Mesendoderm (in vitro differentiated cells): ENCODE measurements at regions not wholly inside any gene's neighbourhood (a gene's known extent, or its start where the extent isn't known, plus 50 kb on each side); places are given as distances from the start of the nearest gene placed in this dataset.

ENCODE experiments used
- DNase-seq: peaks from one replicate; pipeline ENCODE4 v3.0.0; 2013
- H2AK5ac ChIP-seq: 2 replicates; pipeline ENCODE4 v1.6.1; 2013; ENCODE audit warnings: low read length, inconsistent platforms
- H2BK120ac ChIP-seq: 2 replicates; pipeline ENCODE4 v1.6.1; 2013; ENCODE audit warnings: low read depth, mild to moderate bottlenecking, low read length, moderate library complexity, mixed read lengths
- H2BK15ac ChIP-seq: replicated peaks from 2 replicates; pipeline ENCODE4 v1.6.1; 2013; ENCODE audit warnings: low read depth, mild to moderate bottlenecking, moderate library complexity
- H2BK5ac ChIP-seq: 2 replicates; pipeline ENCODE4 v1.6.1; 2013; ENCODE audit warnings: low read length, inconsistent platforms
- H3K18ac ChIP-seq: 2 replicates; pipeline ENCODE4 v1.6.1; 2013; ENCODE audit warnings: mild to moderate bottlenecking, low read length, mixed read lengths
- H3K23ac ChIP-seq: one replicate; pipeline ENCODE4 v1.6.1; 2013; ENCODE audit warnings: low read length
- H3K27ac ChIP-seq: 2 replicates; pipeline ENCODE4 v1.5.1; 2013; ENCODE audit warnings: low read depth, mild to moderate bottlenecking, inconsistent platforms, low read length, moderate library complexity
- H3K27me3 ChIP-seq: 2 replicates; pipeline ENCODE4 v1.6.1; 2013; ENCODE audit warnings: low read length, control low read depth, mild to moderate bottlenecking, inconsistent platforms; ENCODE audit not compliant: insufficient read depth, poor library complexity
- H3K36me3 ChIP-seq: 2 replicates; pipeline ENCODE4 v1.6.1; 2013; ENCODE audit warnings: low read length, inconsistent platforms; ENCODE audit not compliant: control insufficient read depth, insufficient read depth
- H3K4ac ChIP-seq: one replicate; pipeline ENCODE4 v1.6.1; 2013; ENCODE audit warnings: low read depth, mild to moderate bottlenecking, low read length, moderate library complexity
- H3K4me1 ChIP-seq: 2 replicates; pipeline ENCODE4 v1.6.1; 2013; ENCODE audit warnings: low read depth, low read length, inconsistent platforms; ENCODE audit not compliant: control insufficient read depth
- H3K4me2 ChIP-seq: 2 replicates; pipeline ENCODE4 v1.6.1; 2013; ENCODE audit warnings: low read length
- H3K4me3 ChIP-seq: 2 replicates; pipeline ENCODE4 v1.5.1; 2013; ENCODE audit warnings: mild to moderate bottlenecking, low read length
- H3K56ac ChIP-seq: one replicate; pipeline ENCODE4 v1.6.1; 2013; ENCODE audit warnings: low read length
- H3K79me1 ChIP-seq: 2 replicates; pipeline ENCODE4 v1.6.1; 2013; ENCODE audit warnings: low read length, inconsistent platforms
- H3K79me2 ChIP-seq: 2 replicates; pipeline ENCODE4 v1.6.1; 2013; ENCODE audit warnings: mild to moderate bottlenecking, low read length; ENCODE audit not compliant: control insufficient read depth, insufficient read depth
- H3K9ac ChIP-seq: 2 replicates; pipeline ENCODE4 v1.6.1; 2013; ENCODE audit warnings: low read length, inconsistent platforms
- H4K5ac ChIP-seq: one replicate; pipeline ENCODE4 v1.6.1; 2013; ENCODE audit warnings: low read length
- H4K8ac ChIP-seq: one replicate; pipeline ENCODE4 v1.6.1; 2013; ENCODE audit warnings: low read depth, mild to moderate bottlenecking, control low read depth, low read length, moderate library complexity
- WGBS: extraction: QIAGEN DNeasy Blood & Tissue Kit; methylation state at CpG from one replicate; pipeline ENCODE4 v1.1.7; 2013; ENCODE audit warnings: low lambda C conversion rate, missing lambda C conversion rate; ENCODE audit not compliant: insufficient coverage; ENCODE audit errors: extremely low coverage; 5-methylcytosine and 5-hydroxymethylcytosine counted together

DNA sequence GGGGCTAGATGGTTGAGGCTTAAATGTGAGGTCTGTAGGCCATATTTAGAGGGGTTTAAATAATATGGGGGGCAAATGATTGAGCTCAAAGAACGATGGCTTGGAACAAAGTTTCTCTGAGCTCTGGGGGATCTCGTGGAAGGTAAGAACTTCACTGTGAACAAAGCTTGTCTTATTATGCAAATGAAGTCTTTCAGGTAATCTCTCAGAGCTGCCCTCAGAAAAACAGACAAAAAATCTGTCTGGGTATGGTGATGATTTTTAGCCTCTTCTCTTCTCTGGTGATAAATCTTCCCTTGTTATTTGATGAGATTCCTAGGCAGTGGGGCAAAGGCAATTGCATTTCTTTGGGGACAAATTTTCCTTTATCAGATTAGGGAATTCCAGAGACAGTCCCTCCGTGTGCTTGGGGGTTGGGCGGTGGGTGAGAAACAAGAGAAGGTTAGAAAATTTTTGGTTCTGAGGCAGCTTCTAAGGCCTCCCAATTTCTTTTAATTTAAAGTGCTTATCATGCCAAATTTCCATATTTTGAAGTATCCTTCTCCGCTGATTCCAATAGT is 760.4 kb downstream of the TSN start:
- no peaks in the 10 kb centered on the region for H3K79me2 ChIP-seq
- H3K4me3 ChIP-seq: no peak overlapping the region
- H3K36me3 ChIP-seq: no peaks in the 10 kb centered on the region
- H3K4me1 ChIP-seq: peaks cover 7% of the 10 kb centered on the region
- H3K9ac ChIP-seq: no peak overlapping the region
- H3K4me2 ChIP-seq: no peak overlapping the region
- H2AK5ac ChIP-seq: no peak overlapping the region
- no peaks in the 10 kb centered on the region for H3K79me1 ChIP-seq
- H3K27me3 ChIP-seq: no peaks in the 10 kb centered on the region
- H4K8ac ChIP-seq: no peak overlapping the region
- H2BK120ac ChIP-seq: peak overlapping the region; percentile 61
- no peak overlapping the region for H4K5ac ChIP-seq
- no peak overlapping the region for H2BK15ac ChIP-seq
- peak; percentile 44 for DNase-seq
- no peak overlapping the region for H3K4ac ChIP-seq
- no peak overlapping the region for H3K56ac ChIP-seq
- peak overlapping the region; percentile 75 for H3K18ac ChIP-seq
- H3K27ac ChIP-seq: no peak overlapping the region
- H3K23ac ChIP-seq: no peak overlapping the region
- no peak overlapping the region for H2BK5ac ChIP-seq
- no CpG with 5 or more reads among the region's 5 CpGs for WGBS

DNA sequence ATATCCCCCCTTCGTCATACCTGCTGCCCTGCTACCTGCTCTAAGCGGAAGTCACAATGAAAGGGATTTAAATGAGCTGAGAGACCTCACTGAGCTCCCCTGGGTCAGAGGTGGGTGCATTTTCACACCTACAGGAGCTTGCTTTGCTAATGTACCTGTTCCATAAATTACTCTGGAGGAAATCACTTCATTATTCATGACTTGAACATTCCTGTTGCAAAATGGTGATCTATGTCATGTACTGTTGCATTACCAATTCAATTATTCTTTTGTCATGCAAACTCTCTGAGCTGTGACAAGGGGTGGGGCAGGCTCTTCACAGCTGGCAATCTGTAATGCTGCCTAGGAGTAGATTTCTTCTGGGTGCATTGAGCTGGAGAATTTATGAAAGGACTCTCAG is 761.3 kb downstream of the TSN start:
- H3K4me1 ChIP-seq: peaks cover 7% of the 10 kb centered on the region
- no peak overlapping the region for H4K8ac ChIP-seq
- H2BK5ac ChIP-seq: no peak overlapping the region
- no peaks in the 10 kb centered on the region for H3K36me3 ChIP-seq
- H3K27ac ChIP-seq: no peak overlapping the region
- H3K9ac ChIP-seq: no peak overlapping the region
- H3K4ac ChIP-seq: no peak overlapping the region
- no peak overlapping the region for H2BK15ac ChIP-seq
- H4K5ac ChIP-seq: no peak overlapping the region
- H3K18ac ChIP-seq: no peak overlapping the region
- no peaks in the 10 kb centered on the region for H3K79me2 ChIP-seq
- no peak overlapping the region for H2BK120ac ChIP-seq
- DNase-seq: peak; percentile 77
- no peak overlapping the region for H3K56ac ChIP-seq
- no peaks in the 10 kb centered on the region for H3K79me1 ChIP-seq
- no peak overlapping the region for H3K4me3 ChIP-seq
- H3K4me2 ChIP-seq: no peak overlapping the region
- no peak overlapping the region for H3K23ac ChIP-seq
- no CpG with 5 or more reads among the region's 2 CpGs for WGBS
- no peaks in the 10 kb centered on the region for H3K27me3 ChIP-seq
- no peak overlapping the region for H2AK5ac ChIP-seq

DNA sequence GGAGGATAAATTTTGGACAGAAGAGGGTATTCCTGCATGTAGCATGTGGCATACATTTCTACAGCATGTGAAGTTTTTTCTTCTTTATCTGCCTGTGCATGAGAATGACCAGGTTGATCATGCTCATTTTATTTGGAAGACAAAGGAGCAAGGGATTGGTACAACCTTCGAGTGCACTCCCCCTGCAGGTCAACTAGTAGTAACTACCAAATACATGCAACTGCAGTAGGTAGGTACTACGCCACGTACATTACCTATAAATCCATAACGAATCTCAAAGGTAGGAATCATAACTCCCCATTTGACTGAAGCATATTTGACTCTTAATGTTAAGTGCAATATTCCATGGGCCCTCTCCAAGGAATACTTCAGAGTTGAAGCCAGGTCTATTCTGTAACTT is 763.9 kb downstream of the TSN start:
- H3K79me1 ChIP-seq: no peaks in the 10 kb centered on the region
- no peak overlapping the region for H3K9ac ChIP-seq
- peaks cover 7% of the 10 kb centered on the region for H3K4me1 ChIP-seq
- no peak overlapping the region for H2BK5ac ChIP-seq
- no peak overlapping the region for H2AK5ac ChIP-seq
- H3K27ac ChIP-seq: no peak overlapping the region
- no peak overlapping the region for H2BK15ac ChIP-seq
- no peak overlapping the region for H3K4me3 ChIP-seq
- H3K4me2 ChIP-seq: no peak overlapping the region
- peak overlapping the region; percentile 67 for H2BK120ac ChIP-seq
- DNase-seq: peak; percentile 23
- H3K56ac ChIP-seq: no peak overlapping the region
- H3K4ac ChIP-seq: no peak overlapping the region
- no peak overlapping the region for H4K8ac ChIP-seq
- no peak overlapping the region for H3K18ac ChIP-seq
- no peaks in the 10 kb centered on the region for H3K79me2 ChIP-seq
- no peak overlapping the region for H3K23ac ChIP-seq
- no peaks in the 10 kb centered on the region for H3K36me3 ChIP-seq
- no peaks in the 10 kb centered on the region for H3K27me3 ChIP-seq
- H4K5ac ChIP-seq: no peak overlapping the region
- no CpG with 5 or more reads among the region's 4 CpGs for WGBS

DNA sequence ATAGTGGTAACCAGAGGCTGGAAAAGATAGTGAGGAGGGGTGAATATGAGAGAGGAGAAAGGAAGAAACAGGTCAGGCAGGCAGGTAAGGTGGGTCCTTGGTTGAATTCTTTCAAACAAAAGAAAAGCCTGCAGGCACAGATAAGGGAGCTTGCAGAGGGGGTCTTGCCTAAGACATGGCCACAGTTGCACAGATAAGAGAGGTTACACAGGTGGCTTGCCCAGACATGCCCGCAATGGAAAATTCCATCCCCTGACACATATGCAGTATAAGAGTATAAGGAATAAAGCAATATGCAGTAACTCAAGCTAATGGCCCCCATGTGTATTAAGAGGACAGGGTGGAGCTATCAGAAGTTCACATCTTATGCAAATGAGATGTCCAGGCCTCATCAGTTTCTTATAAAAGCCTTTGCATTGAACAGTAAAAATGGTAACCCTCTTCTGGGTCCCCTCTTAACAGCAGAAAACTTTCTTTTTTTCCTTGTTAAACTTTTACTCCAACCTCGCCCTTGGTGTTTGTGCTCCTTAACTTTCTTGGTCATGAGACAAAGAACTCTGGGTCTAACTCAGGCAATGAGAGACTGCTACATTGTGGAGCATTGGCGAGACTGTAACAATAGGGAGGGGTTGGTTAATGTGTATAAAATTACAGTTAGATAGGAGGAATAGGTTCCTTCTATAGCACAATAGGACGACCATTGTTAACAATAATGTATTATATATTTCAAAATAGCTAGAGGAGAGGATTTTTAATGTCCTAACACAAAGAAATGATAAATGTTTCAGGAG is 764.6 kb downstream of the TSN start:
- no peak overlapping the region for H3K4me2 ChIP-seq
- H3K23ac ChIP-seq: no peak overlapping the region
- DNase-seq: peak; percentile 48
- no peak overlapping the region for H3K4me3 ChIP-seq
- H3K4me1 ChIP-seq: peaks cover 7% of the 10 kb centered on the region
- H3K27me3 ChIP-seq: no peaks in the 10 kb centered on the region
- no peak overlapping the region for H4K5ac ChIP-seq
- no peaks in the 10 kb centered on the region for H3K79me1 ChIP-seq
- no peak overlapping the region for H4K8ac ChIP-seq
- H3K36me3 ChIP-seq: no peaks in the 10 kb centered on the region
- no peak overlapping the region for H2BK5ac ChIP-seq
- H3K18ac ChIP-seq: peak overlapping the region; percentile 51
- no peak overlapping the region for H3K27ac ChIP-seq
- H2BK120ac ChIP-seq: no peak overlapping the region
- no CpG with 5 or more reads among the region's 4 CpGs for WGBS
- no peak overlapping the region for H2BK15ac ChIP-seq
- no peak overlapping the region for H3K56ac ChIP-seq
- no peak overlapping the region for H3K9ac ChIP-seq
- H2AK5ac ChIP-seq: no peak overlapping the region
- no peaks in the 10 kb centered on the region for H3K79me2 ChIP-seq
- H3K4ac ChIP-seq: no peak overlapping the region

DNA sequence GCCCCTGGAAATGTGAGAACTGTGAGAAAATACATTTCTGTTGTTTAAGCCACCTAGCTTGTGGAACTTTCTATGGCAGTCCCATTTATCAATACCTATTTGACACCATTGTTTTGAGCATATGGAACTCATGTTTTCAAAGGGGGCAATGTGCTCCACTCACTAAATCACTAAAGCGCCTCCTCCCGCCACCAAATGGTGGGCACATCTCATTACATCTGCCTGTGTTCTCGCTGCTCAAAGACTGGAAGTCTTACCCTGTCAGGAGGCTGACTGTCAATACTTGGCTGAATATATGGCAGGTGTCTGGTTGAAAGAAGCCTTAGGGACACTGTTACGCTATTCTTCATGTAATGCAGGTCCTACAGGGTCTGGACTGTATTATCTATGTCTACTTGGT is 767.7 kb downstream of the TSN start:
- no CpG with 5 or more reads among the region's 4 CpGs for WGBS
- no peak overlapping the region for H3K4me2 ChIP-seq
- no peaks in the 10 kb centered on the region for H3K36me3 ChIP-seq

More for the DNA sequence above, 767.7 kb downstream of the TSN start:
- no peaks in the 10 kb centered on the region for H3K27me3 ChIP-seq
- no peak overlapping the region for H3K9ac ChIP-seq
- H3K4ac ChIP-seq: no peak overlapping the region
- H3K23ac ChIP-seq: no peak overlapping the region
- H2AK5ac ChIP-seq: no peak overlapping the region
- H2BK120ac ChIP-seq: no peak overlapping the region
- H3K56ac ChIP-seq: no peak overlapping the region
- H2BK5ac ChIP-seq: no peak overlapping the region
- H3K79me2 ChIP-seq: no peaks in the 10 kb centered on the region
- no peaks in the 10 kb centered on the region for H3K4me1 ChIP-seq
- no peak overlapping the region for H3K18ac ChIP-seq
- no peak overlapping the region for H2BK15ac ChIP-seq
- H3K79me1 ChIP-seq: no peaks in the 10 kb centered on the region
- no peak overlapping the region for H3K4me3 ChIP-seq
- no peak overlapping the region for H4K8ac ChIP-seq
- no peak overlapping the region for H4K5ac ChIP-seq
- peak; percentile 49 for DNase-seq
- H3K27ac ChIP-seq: no peak overlapping the region
